ACHN (cell line): ENCODE measurements at regions not wholly inside any gene's neighbourhood (a gene's known extent, or its start where the extent isn't known, plus 50 kb on each side); places are given as distances from the start of the nearest gene placed in this dataset.

Source experiments
- DNase-seq: peaks from one replicate; pipeline ENCODE4 v3.0.0-alpha.2; 2015
- in situ Hi-C: cut with HindIII; loops from 2 replicates; pipeline ENCODE4 v1.10.0; 2017; ENCODE audit warnings: low sequenced_read_pairs, low pct_ligation_motif_present, low pct_unique_long_range_greater_than_20kb

GRCh38 chr13:112233716-112234115 lies 142.4 kb upstream of the SPACA7 start:
- in situ Hi-C loops: no loop called here
- no peak for DNase-seq

DNA sequence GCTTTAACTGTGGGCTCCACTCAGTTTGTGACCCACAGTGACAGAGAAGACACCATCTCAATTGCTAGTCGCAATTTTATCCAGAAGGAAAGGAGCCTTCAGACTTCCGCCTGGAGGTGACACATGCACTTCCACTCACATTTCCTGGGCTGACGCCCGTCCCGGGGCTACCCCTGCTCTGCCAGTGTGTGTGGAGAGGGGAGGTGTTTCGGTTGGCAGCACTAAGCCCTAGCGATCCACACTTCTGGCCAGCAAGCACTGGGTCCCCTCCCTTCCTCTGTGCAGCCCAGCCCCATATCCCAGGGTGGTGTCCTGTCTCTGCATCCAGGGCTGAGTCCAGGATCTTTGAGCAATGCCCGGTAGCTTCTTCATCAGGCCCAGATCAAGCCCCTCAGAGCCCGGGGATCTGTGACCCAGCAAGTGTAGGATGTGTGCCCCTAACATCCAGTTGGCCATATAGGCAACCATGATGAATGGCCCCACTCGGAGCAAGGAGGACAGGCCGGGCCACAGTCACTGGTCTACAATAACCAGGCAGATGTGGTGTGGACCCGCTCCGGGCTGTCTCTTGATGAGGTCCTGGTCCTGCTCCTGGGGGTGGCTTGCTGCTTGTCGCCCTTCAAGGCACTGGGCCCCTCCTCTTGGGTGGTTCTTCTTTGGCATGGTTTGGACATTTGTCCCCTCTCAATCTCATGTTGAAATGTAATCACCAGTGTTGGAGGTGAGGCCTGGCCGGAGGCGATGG lies 141.9 kb upstream of the SPACA7 start:
- in situ Hi-C loops: no loop called here
- no peak for DNase-seq

DNA sequence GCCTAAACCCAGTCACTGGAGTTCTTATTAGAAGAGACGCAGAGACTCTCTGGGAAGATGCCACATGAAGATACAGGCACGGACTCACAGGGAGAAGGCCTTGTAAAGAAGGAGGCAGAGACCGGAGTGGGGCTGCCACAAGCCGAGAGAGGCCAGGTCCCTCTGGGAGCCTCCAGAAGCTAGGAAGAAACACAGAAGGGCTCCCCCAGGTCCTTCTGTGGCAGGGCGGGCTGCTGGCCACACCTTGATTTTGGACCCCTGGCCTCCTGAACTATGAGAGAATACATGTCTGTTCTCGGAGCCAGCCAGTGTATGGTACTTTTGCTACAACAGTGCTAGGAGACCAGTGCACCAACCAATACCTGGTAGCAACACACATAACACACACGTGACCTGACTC lies 140.1 kb upstream of the SPACA7 start:
- DNase-seq: no peak
- in situ Hi-C loops: no loop called here

GRCh38 chr13:112236539-112237197 lies 139.5 kb upstream of the SPACA7 start:
- no peak for DNase-seq
- in situ Hi-C loops: no loop called here

- in situ Hi-C loops: no loop called here
- no peak for DNase-seq
Measured at GRCh38 chr13:112238436-112238995, 137.6 kb upstream of the SPACA7 start.

DNA sequence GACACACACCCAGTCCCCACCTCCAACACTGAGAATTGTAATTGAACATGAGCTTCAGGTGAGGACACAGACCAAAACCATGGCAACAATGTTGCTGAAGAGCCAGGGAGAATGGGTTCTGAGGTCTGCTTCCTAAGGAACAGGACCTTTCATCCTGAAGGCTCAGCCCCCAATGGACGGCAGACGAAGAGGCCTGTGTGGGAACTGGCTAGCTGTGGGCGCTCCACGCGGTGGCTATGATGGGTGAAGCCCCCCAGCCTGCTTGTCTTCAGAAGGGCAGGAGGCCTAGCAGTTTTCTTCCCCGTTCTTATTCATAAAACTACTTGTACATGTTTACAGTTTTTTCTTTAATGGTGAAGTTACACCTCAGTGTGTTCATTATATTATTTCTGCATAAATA lies 136.1 kb upstream of the SPACA7 start:
- no peak for DNase-seq
- in situ Hi-C loops: no loop called here

- in situ Hi-C loops: no loop called here
- DNase-seq: no peak
Measured at GRCh38 chr13:112241288-112241687, 134.9 kb upstream of the SPACA7 start.

GRCh38 chr13:112242777-112243176 lies 133.4 kb upstream of the SPACA7 start:
- in situ Hi-C loops: no loop called here

DNA sequence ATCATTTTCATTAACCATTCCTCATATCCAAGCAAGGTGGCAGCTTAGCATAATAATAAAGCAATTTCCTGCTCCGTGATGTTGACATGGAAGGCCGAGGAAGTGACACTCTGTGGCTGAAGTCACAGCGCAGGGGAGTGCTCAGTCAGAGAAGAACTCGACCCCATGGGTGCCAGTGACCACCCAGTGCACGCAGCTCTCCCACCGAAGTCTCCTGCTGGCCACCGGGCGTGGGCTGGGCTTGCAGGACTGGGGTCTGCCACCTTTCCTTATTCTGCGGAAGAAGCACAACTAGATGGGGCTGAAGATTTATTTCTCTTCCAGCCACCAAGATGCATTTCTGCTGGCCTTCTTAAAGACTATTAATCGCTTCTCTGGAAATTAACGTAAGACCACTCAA lies 132.1 kb upstream of the SPACA7 start:
- in situ Hi-C loops: no loop called here
- no peak for DNase-seq

More at GRCh38 chr13:112242777-112243176, 133.4 kb upstream of the SPACA7 start:
- no peak for DNase-seq

DNA sequence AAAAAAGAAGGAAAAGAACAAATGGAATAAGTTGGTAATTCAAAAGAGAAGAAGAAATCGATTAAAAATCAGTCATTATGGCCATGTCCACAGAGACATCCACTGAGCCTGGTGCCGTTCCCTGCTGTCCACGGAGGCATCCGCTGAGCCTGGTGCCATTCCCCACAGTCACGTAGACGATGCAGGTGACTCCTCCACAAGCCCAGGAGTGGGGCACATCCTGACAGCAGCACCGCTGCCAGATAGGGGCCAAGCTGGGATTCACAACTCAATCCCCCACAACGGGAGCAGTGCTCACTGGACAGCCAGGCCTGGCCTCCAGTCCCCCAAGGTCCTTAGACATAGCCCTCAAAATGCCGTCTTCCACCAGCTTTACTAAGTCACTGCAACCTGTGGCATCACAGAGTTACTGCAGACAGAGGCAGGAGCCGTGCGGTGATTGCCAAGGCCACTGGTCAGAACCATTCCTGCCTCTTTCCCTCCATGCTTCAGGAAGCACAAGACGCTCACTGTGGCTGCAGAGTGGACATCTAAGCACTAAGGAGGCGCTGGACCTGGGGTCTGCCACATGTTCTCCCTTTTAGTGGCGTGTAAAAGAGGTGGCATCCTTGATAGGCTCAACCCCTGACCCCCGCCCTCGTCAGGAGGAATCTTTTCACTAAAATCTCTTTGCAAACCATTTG lies 131.5 kb upstream of the SPACA7 start:
- no peak for DNase-seq

GRCh38 chr13:112245179-112245724 lies 130.9 kb upstream of the SPACA7 start:
- DNase-seq: no peak
- in situ Hi-C loops: no loop called here

More for the DNA sequence above, 131.5 kb upstream of the SPACA7 start:
- in situ Hi-C loops: no loop called here

GRCh38 chr13:112245989-112246388 lies 130.2 kb upstream of the SPACA7 start:
- in situ Hi-C loops: no loop called here
- DNase-seq: no peak

DNA sequence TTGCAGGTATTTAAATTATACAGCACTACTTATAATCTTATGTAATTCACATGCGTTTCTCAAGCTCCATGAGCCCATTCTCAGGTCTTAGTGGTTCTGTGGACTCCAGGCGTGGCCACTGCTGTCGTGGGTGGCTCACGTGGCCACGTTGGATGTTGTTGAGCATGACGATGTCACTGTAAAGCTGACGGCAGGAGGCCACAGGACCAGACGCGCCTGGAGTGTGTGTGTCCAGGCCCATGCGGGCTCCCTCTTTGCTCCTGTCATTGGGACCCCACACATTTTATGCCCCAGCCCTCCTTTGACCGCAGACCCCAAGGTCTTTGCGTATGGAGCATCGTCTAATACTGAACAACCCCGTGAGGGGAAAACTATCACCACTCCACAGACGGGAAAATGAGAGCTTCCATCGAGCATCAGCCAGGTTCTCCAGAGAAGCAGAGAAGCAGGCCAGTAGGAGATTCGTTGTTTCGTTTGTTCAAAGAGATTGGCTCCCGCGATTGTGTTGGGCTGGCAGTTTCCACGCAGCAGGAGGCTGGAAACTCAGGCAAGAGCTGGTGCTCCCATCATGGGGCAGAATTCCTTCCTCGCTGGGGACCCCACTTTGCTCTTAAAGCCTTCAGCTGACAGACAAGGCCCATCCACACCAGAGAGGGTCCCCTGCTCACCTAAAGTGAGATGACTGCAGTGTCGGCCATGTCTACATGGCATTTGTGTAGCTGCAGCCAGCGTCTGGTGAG lies 129.3 kb upstream of the SPACA7 start:
- in situ Hi-C loops: no loop called here
- no peak for DNase-seq

GRCh38 chr13:112247471-112248405 lies 128.4 kb upstream of the SPACA7 start:
- DNase-seq: no peak
- in situ Hi-C loops: no loop called here

GRCh38 chr13:112248406-112248760 lies 127.8 kb upstream of the SPACA7 start:
- no peak for DNase-seq
- in situ Hi-C loops: no loop called here

- in situ Hi-C loops: no loop called here
- no peak for DNase-seq
Measured at GRCh38 chr13:112248862-112249592, 127.1 kb upstream of the SPACA7 start.
